ENCODE measurements at regions not wholly inside any gene's neighbourhood (a gene's known extent, or its start where the extent isn't known, plus 50 kb on each side); places are given as distances from the start of the nearest gene placed in this dataset.

GRCh38 chr2:129181433-129181832, 798.0 kb upstream of the RAB6C start:
- Mint-ChIP-seq H3K4me1 (ENCODE audit: low read depth) (no peaks in the 10 kb centered on the region), H3K36me3 (ENCODE audit: insufficient read depth) (no peaks in the 10 kb centered on the region), H3K27ac (no peak overlapping the region), H3K4me3 (ENCODE audit: low read depth) (no peak overlapping the region), H3K9me3 (ENCODE audit: low read depth) (no peaks in the 10 kb centered on the region), H3K27me3 (peaks cover 3% of the 10 kb centered on the region)
- no peak for TF ChIP-seq CTCF (IDR thresholded peaks at IDR 0.05; ENCODE audit: unreplicated experiment)
- no peak for DNase-seq (ENCODE audit: low spot score, unreplicated experiment)

GRCh38 chr2:129181963-129182362, 797.5 kb upstream of the RAB6C start:
- Mint-ChIP-seq H3K9me3 (ENCODE audit: low read depth) (no peaks in the 10 kb centered on the region), H3K27me3 (no peaks in the 10 kb centered on the region), H3K4me3 (ENCODE audit: low read depth) (no peak overlapping the region), H3K4me1 (ENCODE audit: low read depth) (no peaks in the 10 kb centered on the region), H3K36me3 (ENCODE audit: insufficient read depth) (no peaks in the 10 kb centered on the region), H3K27ac (no peak overlapping the region)
- no peak for TF ChIP-seq CTCF (IDR thresholded peaks at IDR 0.05; ENCODE audit: unreplicated experiment)
- no peak for DNase-seq (ENCODE audit: low spot score, unreplicated experiment)

- Mint-ChIP-seq H3K27me3 (peaks cover 3% of the 10 kb centered on the region), H3K36me3 (ENCODE audit: insufficient read depth) (no peaks in the 10 kb centered on the region), H3K4me3 (ENCODE audit: low read depth) (no peak overlapping the region), H3K4me1 (ENCODE audit: low read depth) (peaks cover 32% of the 10 kb centered on the region), H3K27ac (peak overlapping the region; percentile 54), H3K9me3 (ENCODE audit: low read depth) (peaks cover 3% of the 10 kb centered on the region)
- no peak for DNase-seq (ENCODE audit: low spot score, unreplicated experiment)
- no peak for TF ChIP-seq CTCF (IDR thresholded peaks at IDR 0.05; ENCODE audit: unreplicated experiment)
These were observed 792.1 kb upstream of the RAB6C start for GRCh38 chr2:129187343-129187742.

GRCh38 chr2:129188451-129188850, 791.0 kb upstream of the RAB6C start:
- no peak for TF ChIP-seq CTCF (IDR thresholded peaks at IDR 0.05; ENCODE audit: unreplicated experiment)
- H3K4me1 Mint-ChIP-seq (ENCODE audit: low read depth) = peaks cover 43% of the 10 kb centered on the region
- H3K27me3 Mint-ChIP-seq = peaks cover 3% of the 10 kb centered on the region

GRCh38 chr2:129189617-129190319, 789.7 kb upstream of the RAB6C start:
- DNase-seq (ENCODE audit: low spot score, unreplicated experiment) = no peak
- TF ChIP-seq CTCF (IDR thresholded peaks at IDR 0.05; ENCODE audit: unreplicated experiment) = no peak
- Mint-ChIP-seq H3K9me3 (ENCODE audit: low read depth) (peaks cover 3% of the 10 kb centered on the region), H3K27me3 (peaks cover 3% of the 10 kb centered on the region), H3K4me1 (ENCODE audit: low read depth) (peaks cover 49% of the 10 kb centered on the region), H3K27ac (no peak overlapping the region), H3K4me3 (ENCODE audit: low read depth) (no peak overlapping the region), H3K36me3 (ENCODE audit: insufficient read depth) (no peaks in the 10 kb centered on the region)

More at GRCh38 chr2:129188451-129188850, 791.0 kb upstream of the RAB6C start:
- Mint-ChIP-seq H3K9me3 (ENCODE audit: low read depth) (peaks cover 3% of the 10 kb centered on the region), H3K36me3 (ENCODE audit: insufficient read depth) (no peaks in the 10 kb centered on the region), H3K27ac (peak overlapping the region; percentile 23), H3K4me3 (ENCODE audit: low read depth) (no peak overlapping the region)
- DNase-seq (ENCODE audit: low spot score, unreplicated experiment) = no peak
